ENCODE measurements at regions not wholly inside any gene's neighbourhood (a gene's known extent, or its start where the extent isn't known, plus 50 kb on each side); places are given as distances from the start of the nearest gene placed in this dataset.
"Not testable (repeated sequence)": the region's sequence is repeated elsewhere in the genome, so short reads cannot be mapped to it uniquely, and the experiment has no call there.

DNA sequence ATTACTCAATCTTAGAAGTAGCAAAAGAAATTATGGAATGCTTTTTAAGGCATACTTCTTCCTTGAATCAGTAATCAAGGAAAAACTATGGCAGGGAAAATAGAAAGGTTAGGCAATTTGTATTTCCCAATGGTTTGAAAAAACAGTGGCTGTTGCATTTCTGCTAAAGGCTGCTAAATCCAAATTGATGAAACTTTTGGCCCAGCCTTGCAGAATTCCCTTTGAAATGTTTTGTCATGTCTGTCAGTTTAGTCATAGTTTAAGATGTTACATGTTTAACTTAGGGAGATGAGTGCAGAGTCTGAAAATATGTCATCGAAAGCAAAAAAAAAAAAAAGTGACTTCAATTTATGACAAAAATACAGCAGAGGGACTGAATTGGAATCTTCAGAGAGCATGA, 878.9 kb upstream of the WWC1 start:
- Histone ChIP-seq H3K36me3 (ENCODE audit: control insufficient read depth in 1 of 2, insufficient read depth in 2 of 2, low read length in 2 of 2) (no peaks in the 10 kb centered on the region), H3K27ac (ENCODE audit: low read length) (no peak overlapping the region), H3K4me1 (ENCODE audit: control insufficient read depth in 1 of 2, insufficient read depth in 2 of 2, low read length in 2 of 2) (no peaks in the 10 kb centered on the region), H3K27me3 (ENCODE audit: low read depth, low read length) (no peaks in the 10 kb centered on the region), H3K4me3 (ENCODE audit: low read depth in 1 of 2, low read length in 2 of 2) (no peak overlapping the region), H3K9me3 (ENCODE audit: control insufficient read depth in 1 of 2, low read length in 2 of 2) (no peaks in the 10 kb centered on the region)

DNA sequence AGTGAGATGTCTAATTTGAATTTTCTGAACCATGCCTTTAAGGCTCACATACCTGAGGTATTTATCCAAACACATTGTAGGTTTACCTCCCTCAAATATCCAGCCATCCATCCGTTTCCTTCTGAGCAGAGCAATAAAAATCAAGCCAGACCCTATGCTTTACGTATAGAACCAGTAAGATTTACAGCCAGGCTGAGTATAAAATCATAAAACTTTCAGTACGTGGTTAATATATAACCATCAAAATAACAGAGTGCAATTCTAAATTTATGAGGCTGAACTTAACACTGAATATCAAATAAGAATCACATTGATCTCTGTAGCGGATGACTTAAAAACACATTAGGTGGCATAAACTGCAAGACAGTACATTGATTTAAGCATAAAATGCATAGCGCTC, 877.9 kb upstream of the WWC1 start:
- no peaks in the 10 kb centered on the region for H3K27me3 ChIP-seq (ENCODE audit: low read depth, low read length)
- H3K4me1 ChIP-seq (ENCODE audit: control insufficient read depth in 1 of 2, insufficient read depth in 2 of 2, low read length in 2 of 2): no peaks in the 10 kb centered on the region
- no peak overlapping the region for H3K27ac ChIP-seq (ENCODE audit: low read length)
- H3K4me3 ChIP-seq (ENCODE audit: low read depth in 1 of 2, low read length in 2 of 2): no peak overlapping the region
- H3K9me3 ChIP-seq (ENCODE audit: control insufficient read depth in 1 of 2, low read length in 2 of 2): no peaks in the 10 kb centered on the region
- H3K36me3 ChIP-seq (ENCODE audit: control insufficient read depth in 1 of 2, insufficient read depth in 2 of 2, low read length in 2 of 2): no peaks in the 10 kb centered on the region

DNA sequence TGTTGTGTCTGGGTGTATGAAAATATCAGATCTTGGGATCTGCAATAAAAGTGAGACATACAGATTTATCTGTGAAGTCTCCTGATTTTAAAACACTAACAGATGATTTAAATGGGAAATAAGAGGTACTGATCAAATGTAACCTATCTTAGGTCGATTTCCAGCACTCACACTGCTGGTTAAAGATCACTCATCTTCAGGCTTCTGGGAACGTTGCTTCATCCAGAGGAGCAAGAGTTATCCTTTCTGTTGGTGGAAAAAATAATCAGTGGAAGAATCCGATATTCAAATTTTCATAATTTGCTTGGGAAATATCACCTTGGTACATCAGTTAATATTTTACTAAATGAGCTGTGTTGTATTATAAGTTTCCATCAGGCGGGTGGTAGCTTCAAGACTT, 876.8 kb upstream of the WWC1 start:
- Histone ChIP-seq H3K27ac (ENCODE audit: low read length) (no peak overlapping the region), H3K9me3 (ENCODE audit: control insufficient read depth in 1 of 2, low read length in 2 of 2) (no peaks in the 10 kb centered on the region), H3K36me3 (ENCODE audit: control insufficient read depth in 1 of 2, insufficient read depth in 2 of 2, low read length in 2 of 2) (no peaks in the 10 kb centered on the region), H3K4me1 (ENCODE audit: control insufficient read depth in 1 of 2, insufficient read depth in 2 of 2, low read length in 2 of 2) (no peaks in the 10 kb centered on the region), H3K27me3 (ENCODE audit: low read depth, low read length) (no peaks in the 10 kb centered on the region), H3K4me3 (ENCODE audit: low read depth in 1 of 2, low read length in 2 of 2) (no peak overlapping the region)

DNA sequence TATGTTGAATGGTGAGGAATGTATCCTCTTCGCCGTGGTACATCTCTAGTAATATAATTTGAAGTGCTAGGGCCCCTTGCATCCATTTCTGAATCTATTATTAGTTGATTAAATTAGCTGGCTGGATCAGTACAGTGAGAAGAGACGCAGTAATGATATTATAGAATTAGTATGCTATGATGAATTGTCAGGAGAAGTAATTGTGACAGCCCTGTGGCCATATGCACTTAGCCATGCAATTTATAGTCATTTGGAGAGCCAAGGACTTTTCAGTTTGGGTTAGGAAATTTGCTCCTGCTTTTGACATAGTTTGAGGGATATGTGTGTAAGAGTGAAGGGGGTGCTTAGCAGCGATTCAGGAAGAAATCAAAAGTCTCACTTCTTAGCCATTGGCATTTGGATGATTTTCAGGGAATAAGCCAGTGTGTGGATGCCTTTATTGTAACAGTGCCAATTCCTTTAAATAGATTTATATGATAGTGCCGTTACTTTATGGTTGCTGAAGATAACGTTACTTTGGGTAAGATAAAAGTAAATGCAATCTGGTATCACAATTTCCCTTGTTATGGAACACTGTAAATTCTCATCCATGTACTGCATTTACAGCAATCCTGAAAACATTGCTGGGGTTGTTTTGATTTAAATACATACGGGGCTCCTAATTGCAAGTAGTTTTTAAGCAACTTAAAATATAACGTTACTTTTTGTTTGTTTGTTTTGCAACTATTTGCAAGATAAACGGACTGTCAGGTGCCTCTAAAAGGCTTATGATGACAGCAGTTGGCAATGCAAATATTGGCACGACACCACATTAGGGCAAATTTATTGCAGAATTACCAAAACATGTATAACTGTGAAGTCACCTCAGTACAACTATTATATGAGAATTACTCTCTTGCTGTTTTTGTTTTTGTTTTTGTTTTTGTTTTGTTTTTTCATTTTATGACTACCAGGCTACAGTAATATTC, 875.4 kb upstream of the WWC1 start:
- Histone ChIP-seq H3K4me3 (ENCODE audit: low read depth in 1 of 2, low read length in 2 of 2) (no peak overlapping the region), H3K27ac (ENCODE audit: low read length) (no peak overlapping the region), H3K9me3 (ENCODE audit: control insufficient read depth in 1 of 2, low read length in 2 of 2) (no peaks in the 10 kb centered on the region), H3K27me3 (ENCODE audit: low read depth, low read length) (no peaks in the 10 kb centered on the region), H3K36me3 (ENCODE audit: control insufficient read depth in 1 of 2, insufficient read depth in 2 of 2, low read length in 2 of 2) (no peaks in the 10 kb centered on the region), H3K4me1 (ENCODE audit: control insufficient read depth in 1 of 2, insufficient read depth in 2 of 2, low read length in 2 of 2) (no peaks in the 10 kb centered on the region)

DNA sequence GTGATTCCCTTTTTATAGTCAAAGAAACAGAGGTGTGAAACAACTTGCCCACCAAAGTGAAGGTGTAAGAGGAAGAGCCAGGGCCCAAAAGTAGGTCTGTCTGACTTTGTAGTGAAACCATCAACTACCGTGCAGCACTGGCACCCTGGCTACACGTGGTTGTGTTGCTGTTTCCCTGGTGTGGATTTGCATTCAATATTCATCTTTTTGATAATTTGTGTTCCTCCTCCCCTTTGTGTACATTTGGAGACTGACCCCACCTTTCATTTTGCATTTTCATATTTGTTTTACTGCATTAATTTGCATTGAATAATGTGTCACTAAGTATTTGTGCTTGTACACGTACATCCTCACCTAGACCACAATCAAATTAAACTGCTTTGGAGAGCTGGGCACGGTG, 873.8 kb upstream of the WWC1 start:
- Histone ChIP-seq H3K4me1 (ENCODE audit: control insufficient read depth in 1 of 2, insufficient read depth in 2 of 2, low read length in 2 of 2) (no peaks in the 10 kb centered on the region), H3K4me3 (ENCODE audit: low read depth in 1 of 2, low read length in 2 of 2) (no peak overlapping the region), H3K27me3 (ENCODE audit: low read depth, low read length) (no peaks in the 10 kb centered on the region), H3K36me3 (ENCODE audit: control insufficient read depth in 1 of 2, insufficient read depth in 2 of 2, low read length in 2 of 2) (no peaks in the 10 kb centered on the region), H3K9me3 (ENCODE audit: control insufficient read depth in 1 of 2, low read length in 2 of 2) (no peaks in the 10 kb centered on the region), H3K27ac (ENCODE audit: low read length) (no peak overlapping the region)

DNA sequence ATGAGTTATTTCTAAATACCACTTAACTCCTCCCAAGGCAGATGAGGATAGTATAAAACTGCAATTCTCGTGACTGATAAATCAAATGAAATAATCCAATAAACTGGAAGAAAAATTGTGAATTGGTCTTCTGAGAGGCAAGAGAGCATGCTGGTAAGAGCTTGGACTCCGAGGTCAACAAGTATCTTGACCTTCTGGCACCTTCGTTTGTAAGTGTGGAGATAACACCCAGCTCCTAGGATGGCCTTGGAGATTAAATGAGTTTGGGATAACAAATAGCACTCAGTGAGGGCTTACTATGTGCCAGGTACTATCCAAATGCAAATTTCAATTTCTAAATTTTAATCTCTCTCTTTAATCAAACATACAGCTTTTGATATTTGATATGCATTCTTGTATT, 866.3 kb upstream of the WWC1 start:
- peaks cover 0 to 2% of the 10 kb centered on the region in 2 donors for H3K9me3 ChIP-seq (ENCODE audit: control insufficient read depth in 1 of 2, low read length in 2 of 2)
- H3K27ac ChIP-seq (ENCODE audit: low read length): no peak overlapping the region
- no peak overlapping the region for H3K4me3 ChIP-seq (ENCODE audit: low read depth in 1 of 2, low read length in 2 of 2)
- H3K36me3 ChIP-seq (ENCODE audit: control insufficient read depth in 1 of 2, insufficient read depth in 2 of 2, low read length in 2 of 2): no peaks in the 10 kb centered on the region
- no peaks in the 10 kb centered on the region for H3K4me1 ChIP-seq (ENCODE audit: control insufficient read depth in 1 of 2, insufficient read depth in 2 of 2, low read length in 2 of 2)
- no peaks in the 10 kb centered on the region for H3K27me3 ChIP-seq (ENCODE audit: low read depth, low read length)

DNA sequence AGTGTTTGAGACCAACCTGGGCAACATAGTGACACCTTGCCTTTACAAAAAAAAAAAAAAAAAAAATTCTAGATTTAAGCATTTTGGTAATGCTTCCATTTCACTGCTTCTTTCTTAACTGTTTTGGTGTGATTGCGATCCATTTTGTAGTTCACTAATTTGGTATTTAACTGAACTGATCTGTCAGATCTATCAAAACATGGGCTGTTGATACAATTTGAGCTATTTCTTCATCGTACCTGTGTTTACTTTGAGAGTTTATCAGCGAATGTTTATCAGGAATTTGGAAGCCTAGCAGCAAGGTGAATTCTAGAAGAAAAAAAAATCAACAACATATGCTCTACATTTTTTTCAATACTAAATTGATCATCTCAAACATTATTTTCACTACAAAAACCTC, 864.9 kb upstream of the WWC1 start:
- peaks cover 0 to 2% of the 10 kb centered on the region in 2 donors for H3K9me3 ChIP-seq (ENCODE audit: control insufficient read depth in 1 of 2, low read length in 2 of 2)
- H3K36me3 ChIP-seq (ENCODE audit: control insufficient read depth in 1 of 2, insufficient read depth in 2 of 2, low read length in 2 of 2): no peaks in the 10 kb centered on the region
- H3K4me3 ChIP-seq (ENCODE audit: low read depth in 1 of 2, low read length in 2 of 2): no peak overlapping the region
- no peaks in the 10 kb centered on the region for H3K27me3 ChIP-seq (ENCODE audit: low read depth, low read length)
- H3K27ac ChIP-seq (ENCODE audit: low read length): no peak overlapping the region
- no peaks in the 10 kb centered on the region for H3K4me1 ChIP-seq (ENCODE audit: control insufficient read depth in 1 of 2, insufficient read depth in 2 of 2, low read length in 2 of 2)

DNA sequence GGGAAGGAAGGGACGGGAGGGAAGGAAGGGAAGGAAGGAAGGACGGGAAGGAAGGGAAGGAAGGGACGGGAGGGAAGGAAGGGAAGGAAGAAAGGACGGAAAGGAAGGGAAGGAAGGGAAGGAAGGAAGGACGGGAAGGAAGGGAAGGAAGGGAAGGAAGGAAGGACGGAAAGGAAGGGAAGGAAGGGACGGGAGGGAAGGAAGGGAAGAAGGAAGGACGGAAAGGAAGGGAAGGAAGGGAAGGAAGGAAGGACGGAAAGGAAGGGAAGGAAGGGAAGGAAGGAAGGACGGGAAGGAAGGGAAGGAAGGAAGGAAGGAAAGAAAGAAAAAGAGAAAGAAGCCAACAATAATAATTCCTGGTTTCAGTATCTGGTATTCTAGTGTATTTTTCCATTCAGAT, 863.8 kb upstream of the WWC1 start:
- not testable (repeated sequence) for H3K9me3 ChIP-seq (ENCODE audit: control insufficient read depth in 1 of 2, low read length in 2 of 2); H3K27ac ChIP-seq (ENCODE audit: low read length); H3K4me3 ChIP-seq (ENCODE audit: low read depth in 1 of 2, low read length in 2 of 2); H3K4me1 ChIP-seq (ENCODE audit: control insufficient read depth in 1 of 2, insufficient read depth in 2 of 2, low read length in 2 of 2); H3K27me3 ChIP-seq (ENCODE audit: low read depth, low read length); H3K36me3 ChIP-seq (ENCODE audit: control insufficient read depth in 1 of 2, insufficient read depth in 2 of 2, low read length in 2 of 2)

DNA sequence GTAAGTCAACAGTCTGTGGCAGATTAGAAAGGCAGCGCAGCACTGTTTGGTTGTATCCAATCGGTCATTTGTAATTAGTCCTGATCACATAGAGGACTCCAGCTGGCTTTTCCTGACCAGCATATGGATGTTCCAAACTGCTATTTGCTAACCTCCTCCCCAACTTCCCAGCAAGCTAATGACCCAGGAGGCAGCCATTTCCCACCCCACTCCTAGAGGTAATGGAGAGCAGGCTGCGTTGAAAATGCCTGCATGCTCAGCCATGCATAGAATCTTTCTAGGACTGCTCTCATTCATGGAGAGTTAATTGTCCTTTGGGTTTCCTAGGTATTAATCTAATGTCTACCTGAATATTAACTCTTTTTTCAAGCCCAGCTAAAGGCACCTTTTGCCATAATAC, 850.6 kb upstream of the WWC1 start:
- H3K27me3 ChIP-seq (ENCODE audit: low read depth, low read length): no peaks in the 10 kb centered on the region
- no peaks in the 10 kb centered on the region for H3K36me3 ChIP-seq (ENCODE audit: control insufficient read depth in 1 of 2, insufficient read depth in 2 of 2, low read length in 2 of 2)
- H3K4me1 ChIP-seq (ENCODE audit: control insufficient read depth in 1 of 2, insufficient read depth in 2 of 2, low read length in 2 of 2): no peaks in the 10 kb centered on the region
- H3K27ac ChIP-seq (ENCODE audit: low read length): no peak overlapping the region
- H3K4me3 ChIP-seq (ENCODE audit: low read depth in 1 of 2, low read length in 2 of 2): no peak overlapping the region
- no peaks in the 10 kb centered on the region for H3K9me3 ChIP-seq (ENCODE audit: control insufficient read depth in 1 of 2, low read length in 2 of 2)

DNA sequence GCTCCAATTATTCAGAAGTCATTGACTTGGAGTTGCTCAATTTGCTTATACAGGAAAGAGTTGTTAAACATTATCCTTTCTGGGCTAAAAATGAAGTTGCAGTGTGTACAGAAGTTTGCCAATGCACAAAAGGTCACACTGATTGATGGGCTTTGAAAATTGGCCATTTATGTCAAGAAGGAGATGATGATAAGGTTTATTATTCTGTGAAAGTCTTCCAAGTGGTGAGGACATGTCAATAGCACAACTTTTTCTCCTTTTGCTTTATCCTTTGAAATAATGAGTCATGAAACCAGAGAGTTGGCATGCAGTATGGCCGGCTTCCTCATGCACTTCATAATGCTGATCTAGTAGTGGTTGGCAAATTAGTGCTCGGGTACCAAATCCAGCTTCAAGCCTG, 848.5 kb upstream of the WWC1 start:
- Histone ChIP-seq H3K9me3 (ENCODE audit: control insufficient read depth in 1 of 2, low read length in 2 of 2) (no peaks in the 10 kb centered on the region), H3K27ac (ENCODE audit: low read length) (no peak overlapping the region), H3K27me3 (ENCODE audit: low read depth, low read length) (no peaks in the 10 kb centered on the region), H3K4me1 (ENCODE audit: control insufficient read depth in 1 of 2, insufficient read depth in 2 of 2, low read length in 2 of 2) (no peaks in the 10 kb centered on the region), H3K4me3 (ENCODE audit: low read depth in 1 of 2, low read length in 2 of 2) (no peak overlapping the region), H3K36me3 (ENCODE audit: control insufficient read depth in 1 of 2, insufficient read depth in 2 of 2, low read length in 2 of 2) (no peaks in the 10 kb centered on the region)

DNA sequence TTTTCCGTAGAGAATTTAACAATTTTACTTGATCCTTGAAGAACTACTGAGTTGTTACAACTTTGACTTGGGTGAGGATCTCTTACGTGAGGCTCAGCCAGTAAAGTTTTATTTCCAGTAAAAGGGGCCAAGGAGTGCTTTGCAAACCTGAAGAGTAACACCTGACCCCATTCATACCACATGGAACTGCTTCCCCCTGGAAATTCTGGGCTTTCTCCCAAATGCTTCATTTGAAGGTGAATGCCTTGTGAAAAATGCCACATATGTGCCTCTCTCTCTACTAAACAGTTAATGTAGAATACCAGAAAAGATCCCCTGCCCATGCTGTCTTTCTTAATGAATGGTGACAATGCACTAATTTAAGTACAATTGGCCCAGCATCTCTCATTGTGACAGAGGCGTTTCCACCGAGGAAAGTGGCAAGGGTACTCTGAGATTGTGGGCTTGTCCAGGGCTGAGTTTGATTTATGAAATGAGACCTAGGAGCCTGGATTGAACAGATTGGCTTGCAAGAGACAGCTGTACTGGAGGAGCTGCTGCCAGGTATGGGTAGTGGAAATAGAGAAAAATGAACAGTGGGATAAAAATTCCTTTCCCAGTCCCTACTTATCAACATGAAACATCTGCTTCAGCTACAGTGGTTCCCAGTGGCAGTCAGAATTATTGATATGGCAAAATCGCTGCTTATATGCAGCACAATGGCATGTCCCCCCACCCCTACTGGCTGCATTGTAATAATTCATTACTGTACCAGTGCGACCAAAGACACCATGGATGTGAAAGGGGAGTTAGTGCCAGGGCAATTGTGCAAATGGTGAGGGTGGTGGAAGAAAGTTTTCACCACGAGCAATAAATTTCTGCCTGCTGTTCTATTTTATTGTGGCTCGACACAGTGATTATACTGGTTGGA, 843.7 kb upstream of the WWC1 start:
- Histone ChIP-seq H3K27ac (ENCODE audit: low read length) (no peak overlapping the region), H3K36me3 (ENCODE audit: control insufficient read depth in 1 of 2, insufficient read depth in 2 of 2, low read length in 2 of 2) (no peaks in the 10 kb centered on the region), H3K9me3 (ENCODE audit: control insufficient read depth in 1 of 2, low read length in 2 of 2) (no peaks in the 10 kb centered on the region), H3K4me3 (ENCODE audit: low read depth in 1 of 2, low read length in 2 of 2) (no peak overlapping the region), H3K27me3 (ENCODE audit: low read depth, low read length) (no peaks in the 10 kb centered on the region), H3K4me1 (ENCODE audit: control insufficient read depth in 1 of 2, insufficient read depth in 2 of 2, low read length in 2 of 2) (no peaks in the 10 kb centered on the region)

Measured in muscle layer of duodenum (tissue), 2 donors.